GM13976 (cell line): ENCODE measurements at regions not wholly inside any gene's neighbourhood (a gene's known extent, or its start where the extent isn't known, plus 50 kb on each side); places are given as distances from the start of the nearest gene placed in this dataset.

Experiments
- DNase-seq: peaks from one replicate; pipeline ENCODE4 v3.0.0; 2012; ENCODE audit warnings: low spot score
- in situ Hi-C: fragments of 300-500 bp; cut with MboI; formaldehyde crosslinking; loops from one replicate; pipeline ENCODE4 v1.12.0; 2022; ENCODE audit warnings: low sequenced_read_pairs, mixed read lengths, inconsistent platforms; ENCODE audit not compliant: unreplicated experiment
- TF ChIP-seq, protein P1 (sequence below): IDR thresholded peaks from 2 replicates; pipeline ENCODE4 v1.5.1; 2012; ENCODE audit warnings: borderline replicate concordance, mild to moderate bottlenecking; ENCODE audit not compliant: insufficient read depth; ENCODE audit errors: extremely low read depth, missing control alignments, control extremely low read depth

DNA sequence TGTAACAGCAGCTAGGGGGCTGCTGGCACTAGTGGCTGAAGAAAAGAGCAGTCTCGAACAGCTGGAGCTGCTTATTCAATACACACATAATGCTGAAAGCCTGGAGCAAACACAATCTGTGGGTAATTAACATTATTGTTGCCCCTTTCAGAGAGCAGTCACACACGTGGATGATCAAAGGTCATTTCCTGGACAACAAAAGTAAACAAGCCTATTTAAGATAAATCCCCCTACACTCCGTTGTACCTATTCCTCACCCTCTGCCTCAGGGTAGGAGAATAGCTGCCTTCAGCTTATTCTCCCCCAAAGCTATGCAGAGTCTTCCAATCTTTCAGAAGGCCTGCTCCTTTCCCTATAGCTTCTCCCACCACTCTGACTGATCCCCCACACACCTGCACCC, 803.9 kb downstream of the C4orf33 start:
- TF ChIP-seq, protein P1, sequence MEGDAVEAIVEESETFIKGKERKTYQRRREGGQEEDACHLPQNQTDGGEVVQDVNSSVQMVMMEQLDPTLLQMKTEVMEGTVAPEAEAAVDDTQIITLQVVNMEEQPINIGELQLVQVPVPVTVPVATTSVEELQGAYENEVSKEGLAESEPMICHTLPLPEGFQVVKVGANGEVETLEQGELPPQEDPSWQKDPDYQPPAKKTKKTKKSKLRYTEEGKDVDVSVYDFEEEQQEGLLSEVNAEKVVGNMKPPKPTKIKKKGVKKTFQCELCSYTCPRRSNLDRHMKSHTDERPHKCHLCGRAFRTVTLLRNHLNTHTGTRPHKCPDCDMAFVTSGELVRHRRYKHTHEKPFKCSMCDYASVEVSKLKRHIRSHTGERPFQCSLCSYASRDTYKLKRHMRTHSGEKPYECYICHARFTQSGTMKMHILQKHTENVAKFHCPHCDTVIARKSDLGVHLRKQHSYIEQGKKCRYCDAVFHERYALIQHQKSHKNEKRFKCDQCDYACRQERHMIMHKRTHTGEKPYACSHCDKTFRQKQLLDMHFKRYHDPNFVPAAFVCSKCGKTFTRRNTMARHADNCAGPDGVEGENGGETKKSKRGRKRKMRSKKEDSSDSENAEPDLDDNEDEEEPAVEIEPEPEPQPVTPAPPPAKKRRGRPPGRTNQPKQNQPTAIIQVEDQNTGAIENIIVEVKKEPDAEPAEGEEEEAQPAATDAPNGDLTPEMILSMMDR = no peak
- DNase-seq = no peak
- in situ Hi-C loops = no loop called here

DNA sequence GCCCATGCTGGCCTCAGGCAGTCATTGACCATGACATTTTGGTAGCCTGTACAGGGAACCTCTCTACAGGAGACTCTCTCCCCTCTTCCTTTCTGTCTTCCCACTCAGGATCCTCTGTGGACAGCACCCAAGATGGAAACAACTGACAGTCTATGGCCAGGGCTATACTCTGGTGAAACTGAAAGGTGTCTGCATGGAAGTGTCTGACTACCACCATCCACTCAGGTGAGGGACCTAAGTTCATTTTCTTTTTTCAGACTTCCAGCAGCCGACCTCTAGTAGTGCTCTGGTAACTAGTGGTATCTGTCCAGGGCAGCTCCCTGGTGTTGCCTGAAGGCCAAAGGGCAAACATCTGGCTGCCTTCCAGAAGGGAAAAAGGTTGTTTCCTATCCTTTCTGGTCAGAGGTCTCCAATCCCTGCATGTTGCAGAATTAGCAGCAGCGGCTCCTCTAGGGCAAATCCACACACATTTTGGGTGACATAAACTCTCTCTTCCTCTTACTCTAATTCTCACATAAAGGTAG, 804.5 kb downstream of the C4orf33 start:
- DNase-seq = no peak
- TF ChIP-seq, protein P1 = no peak
- in situ Hi-C loops = no loop called here

DNA sequence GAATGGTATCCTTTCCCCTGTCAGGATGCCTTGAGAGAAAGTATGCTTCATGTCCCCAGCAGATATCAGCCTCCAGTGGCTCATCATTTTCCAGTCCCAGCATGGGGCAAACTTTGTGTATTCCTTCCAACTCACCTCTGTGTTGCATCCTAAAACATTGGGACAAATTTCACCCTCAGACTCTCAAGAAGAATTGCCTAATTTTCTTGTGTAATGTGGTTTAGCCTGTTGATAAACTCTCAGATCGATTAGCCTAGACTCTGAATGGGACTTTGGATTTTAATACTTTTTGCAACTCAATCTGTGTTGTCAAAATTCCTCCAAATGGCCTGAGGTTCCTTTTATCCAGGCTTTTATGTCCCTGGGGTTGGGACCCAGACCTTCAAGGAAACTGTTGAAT, 805.3 kb downstream of the C4orf33 start:
- no peak for DNase-seq
- in situ Hi-C loops = no loop called here
- TF ChIP-seq, protein P1 = no peak

GRCh38 chr4:129903861-129904260, 807.9 kb downstream of the C4orf33 start:
- in situ Hi-C loops = no loop called here
- DNase-seq = no peak
- TF ChIP-seq, protein P1 = no peak

DNA sequence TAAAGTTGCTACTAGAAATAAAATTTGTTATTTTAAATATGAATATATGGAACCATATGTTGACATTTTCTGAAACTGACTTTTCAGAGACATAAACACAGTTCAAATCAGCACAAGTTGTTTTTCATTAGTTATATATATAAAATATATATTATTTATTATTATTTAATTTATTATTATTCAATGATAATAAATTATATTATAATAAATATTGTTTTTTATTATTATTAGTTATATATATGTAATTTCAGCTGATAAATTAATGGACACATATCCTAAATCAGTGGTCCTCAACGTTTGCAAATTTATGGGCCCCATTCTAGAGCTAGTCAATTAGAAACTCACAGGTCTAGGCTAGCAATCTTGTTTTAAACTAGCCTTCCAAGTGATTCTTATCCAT, 809.3 kb downstream of the C4orf33 start:
- in situ Hi-C loops = no loop called here
- TF ChIP-seq, protein P1 = no peak
- no peak for DNase-seq

- TF ChIP-seq, protein P1 = no peak
- no peak for DNase-seq
- in situ Hi-C loops = no loop called here
These were observed 812.2 kb downstream of the C4orf33 start for GRCh38 chr4:129908117-129908516.

DNA sequence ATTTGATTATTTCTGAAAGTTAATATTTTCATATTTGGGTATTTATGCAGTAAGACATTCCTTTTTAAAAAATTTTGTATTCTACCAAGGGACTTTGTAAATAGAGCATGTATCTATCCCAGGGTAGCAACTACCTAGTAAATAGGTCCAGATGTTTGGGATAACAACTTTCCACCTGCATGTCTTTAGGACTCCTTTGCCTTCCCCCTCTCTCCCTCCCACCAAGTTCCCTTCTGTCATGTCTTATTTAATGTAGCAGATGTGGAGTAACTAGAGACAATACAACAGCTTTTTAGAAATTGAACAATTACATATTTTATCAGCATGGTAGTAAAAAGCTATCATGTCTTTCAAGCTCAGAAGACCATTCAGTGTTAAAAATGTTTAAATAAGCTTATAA, 821.0 kb downstream of the C4orf33 start:
- in situ Hi-C loops = no loop called here
- TF ChIP-seq, protein P1 = no peak
- DNase-seq = no peak
